DOHH2 (cell line): ENCODE measurements at regions not wholly inside any gene's neighbourhood (a gene's known extent, or its start where the extent isn't known, plus 50 kb on each side); places are given as distances from the start of the nearest gene placed in this dataset.

ENCODE experiments used
- CTCF ChIP-seq: fragments of 200-600 bp; sonication (generic); IDR thresholded peaks from one replicate; pipeline ENCODE4 v1.5.1; 2014; ENCODE audit warnings: antibody characterized with exemption, mild to moderate bottlenecking, low read depth, low read length; ENCODE audit not compliant: poor library complexity, severe bottlenecking
- EZH2phosphoT487 ChIP-seq: fragments of 200-600 bp; sonication (generic); IDR thresholded peaks from 2 replicates; pipeline ENCODE4 v1.6.1; 2017; ENCODE audit warnings: borderline replicate concordance, mild to moderate bottlenecking, antibody characterized with exemption, low read length, moderate library complexity, mixed read lengths

DNA sequence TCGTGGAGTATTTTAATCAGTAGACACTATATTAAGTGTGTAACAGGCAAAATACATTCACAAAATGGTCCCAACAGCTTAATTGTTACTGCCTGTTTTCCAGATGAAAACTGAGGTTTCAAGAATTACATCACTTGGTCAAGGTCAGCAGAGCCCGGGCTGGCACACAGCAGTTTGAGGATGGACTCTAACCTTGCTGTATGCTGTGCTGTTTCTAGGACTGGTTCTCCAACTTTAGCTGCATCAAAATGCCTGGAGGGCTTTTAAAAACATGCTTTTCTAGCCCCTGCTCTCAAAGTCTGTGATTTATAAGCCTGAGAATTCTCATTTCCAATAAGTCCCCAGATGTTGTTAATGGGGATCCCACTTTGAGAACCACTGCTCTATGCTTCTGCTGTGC is 247.1 kb upstream of the FZD8 start:
- TF ChIP-seq CTCF (no peak), EZH2phosphoT487 (no peak)
